Hepatocyte (in vitro differentiated cells): ENCODE measurements at regions not wholly inside any gene's neighbourhood (a gene's known extent, or its start where the extent isn't known, plus 50 kb on each side); places are given as distances from the start of the nearest gene placed in this dataset.

ENCODE experiments used
- CTCF ChIP-seq: fragments of 200-600 bp; sonication (generic); IDR thresholded peaks from 2 replicates; pipeline ENCODE4 v1.5.1; 2016; ENCODE audit warnings: antibody characterized with exemption, mild to moderate bottlenecking; ENCODE audit not compliant: poor library complexity
- EZH2phosphoT487 ChIP-seq: fragments of 200-600 bp; sonication (generic); IDR thresholded peaks from one replicate; pipeline ENCODE4 v1.6.1; 2018; ENCODE audit warnings: antibody characterized with exemption, mild to moderate bottlenecking, low read depth, moderate library complexity; ENCODE audit not compliant: unreplicated experiment, severe bottlenecking

DNA sequence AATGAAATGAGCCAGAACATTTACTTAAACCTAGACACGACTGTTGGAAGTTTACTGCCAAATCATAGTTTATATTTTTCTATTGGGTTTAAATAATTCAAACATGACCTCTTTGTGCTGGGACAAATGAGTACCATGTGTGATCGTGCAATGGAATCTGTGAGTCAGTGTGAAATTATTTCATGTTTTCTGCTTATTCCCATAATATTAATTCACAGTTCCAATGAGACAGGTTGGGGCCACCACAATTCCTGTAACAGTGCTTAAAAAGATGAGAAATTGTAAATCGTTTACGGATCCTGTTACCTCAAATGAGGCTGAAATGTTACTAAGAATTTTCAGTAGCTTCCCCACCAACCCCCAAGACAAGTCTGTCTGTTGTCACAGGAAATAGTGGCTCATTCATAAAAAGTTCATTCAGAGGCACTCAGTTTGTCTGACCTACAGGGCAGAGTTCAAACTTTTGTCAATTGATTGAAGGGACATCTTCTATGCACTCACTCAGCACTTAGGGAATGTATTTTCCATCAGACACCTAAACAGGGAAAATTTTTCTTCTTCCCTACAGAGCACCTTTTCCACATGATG lies 563.9 kb upstream of the ADAMTS16 start:
- no peak for TF ChIP-seq EZH2phosphoT487
- TF ChIP-seq CTCF = no peak
